BLaER1 treated with 17β-estradiol and CSF1 and Interleukin-3, amounts not matched to agents 10 nM and 100 nM (cell line): ENCODE measurements at regions not wholly inside any gene's neighbourhood (a gene's known extent, or its start where the extent isn't known, plus 50 kb on each side); places are given as distances from the start of the nearest gene placed in this dataset.

Experiments
- H3K27ac ChIP-seq, 11 experiments: shearing (Covaris generic); formaldehyde crosslinking; 2 replicates each; pipeline ENCODE4 v1.8.1; 2022
- H3K27me3 ChIP-seq, 11 experiments: shearing (Covaris generic); formaldehyde crosslinking; 2 replicates each; pipeline ENCODE4 v1.8.1; 2022
- H3K36me3 ChIP-seq, 11 experiments: shearing (Covaris generic); formaldehyde crosslinking; 2 replicates each; pipeline ENCODE4 v1.8.1; 2022
- H3K4me1 ChIP-seq, 10 experiments: shearing (Covaris generic); formaldehyde crosslinking; 2 replicates each; pipeline ENCODE4 v1.8.1; 2022
- H3K4me2 ChIP-seq, 11 experiments: shearing (Covaris generic); formaldehyde crosslinking; 2 replicates each; pipeline ENCODE4 v1.8.1; 2022
- H3K4me3 ChIP-seq, 10 experiments: shearing (Covaris generic); formaldehyde crosslinking; 2 replicates each; pipeline ENCODE4 v1.8.1; 2022
- H3K9ac ChIP-seq, 11 experiments: shearing (Covaris generic); formaldehyde crosslinking; 2 replicates each; pipeline ENCODE4 v1.8.1; 2022
- H3K9me3 ChIP-seq, 11 experiments: shearing (Covaris generic); formaldehyde crosslinking; replicated peaks in 1 of 11; 2 replicates each; pipeline ENCODE4 v1.8.1; 2022
- H4K20me1 ChIP-seq, 11 experiments: shearing (Covaris generic); formaldehyde crosslinking; 2 replicates each; pipeline ENCODE4 v1.8.1; 2022
- Cebpa-rat ChIP-seq, 11 experiments: shearing (Covaris generic); IDR thresholded peaks; 2 replicates each; pipeline ENCODE4 v1.8.1; 2022

DNA sequence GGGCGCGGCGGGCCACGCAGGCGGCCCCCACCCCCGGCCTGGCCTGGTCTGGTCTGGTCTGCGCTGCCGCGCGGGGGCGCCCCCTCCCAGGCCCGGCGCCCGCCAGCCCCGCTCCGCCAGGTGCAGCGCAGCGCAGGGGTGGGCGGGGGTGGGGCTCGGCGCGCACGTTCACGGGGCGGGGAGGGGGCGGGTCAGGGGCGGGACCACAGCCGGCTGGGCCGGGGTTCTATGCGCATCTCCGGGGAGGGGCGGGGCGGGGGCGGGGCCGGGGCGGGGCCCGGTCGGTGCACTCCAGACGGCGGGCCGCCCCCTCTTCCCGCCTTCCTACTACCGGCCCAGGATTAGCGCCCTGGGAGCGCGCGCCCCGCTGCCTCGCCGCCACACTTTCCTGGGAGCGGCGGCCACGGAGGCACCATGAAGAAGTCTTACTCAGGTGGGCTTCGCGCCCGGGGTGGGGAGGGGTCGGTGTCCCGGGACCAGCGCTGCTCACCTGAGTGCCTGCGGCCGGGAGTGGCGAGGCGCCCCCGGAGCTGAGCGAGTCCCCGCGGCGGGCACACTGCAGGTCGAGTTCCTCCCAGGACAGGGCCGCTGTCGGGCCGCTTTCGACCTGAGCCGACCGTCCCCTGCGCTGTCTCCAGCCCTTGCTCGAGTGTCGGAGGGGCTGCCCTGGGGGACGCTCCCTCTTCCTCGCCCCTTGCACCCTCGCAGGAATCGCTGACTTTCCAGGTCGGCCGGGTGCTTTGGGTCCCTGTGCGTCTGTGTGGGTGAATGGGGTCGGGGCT, 140.5 kb downstream of the SEC14L1 start:
- TF ChIP-seq Cebpa-rat (IDR thresholded peaks at IDR 0.05): no peak
- peaks cover 38 to 93% (median 41%) of the 10 kb centered on the region in 10 experiments for H3K4me1 ChIP-seq

DNA sequence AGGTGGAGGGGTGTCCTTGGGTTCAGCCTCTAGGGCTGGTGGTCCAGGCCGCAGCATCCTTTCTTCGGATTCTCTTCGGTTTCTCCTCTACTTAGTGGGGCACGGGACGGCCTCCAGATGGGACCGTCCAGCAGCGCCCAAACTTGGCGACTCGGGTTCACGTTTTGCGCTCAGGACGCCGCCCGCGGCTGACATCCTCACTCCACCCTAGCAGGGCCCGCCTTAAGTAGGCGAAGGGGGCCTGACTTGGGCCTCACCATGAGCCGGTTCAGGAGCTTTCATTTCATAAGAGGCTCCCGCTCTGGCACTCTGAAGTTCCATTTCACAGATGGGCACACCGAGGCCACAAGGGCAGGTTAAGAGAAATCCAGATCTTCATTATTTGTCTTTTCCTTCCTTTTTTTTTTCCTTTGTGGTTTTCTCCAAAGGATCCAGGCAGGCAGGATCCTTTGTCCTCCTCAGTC, 141.2 kb downstream of the SEC14L1 start:
- Histone ChIP-seq H3K4me2 (peak overlapping the region; percentile 97 to 100 (median 99)), H3K27ac (no peak overlapping the region), H3K4me3 (peak overlapping the region; percentile 58 to 72 (median 64)), H3K9ac (peak overlapping the region in 6 of 11 experiments; percentile 59 to 70 (median 66); a peak in 9 of 22 replicates), H3K27me3 (peaks cover 22 to 49% (median 36%) of the 10 kb centered on the region in 11 experiments), H3K36me3 (no peaks in the 10 kb centered on the region), H3K4me1 (peaks cover 39 to 93% (median 44%) of the 10 kb centered on the region in 10 experiments), H3K9me3 (no peaks in the 10 kb centered on the region), H4K20me1 (peaks cover 0 to 6% (median 0%) of the 10 kb centered on the region in 11 experiments; a peak in 1 of 22 replicates)
- no peak for TF ChIP-seq Cebpa-rat (IDR thresholded peaks at IDR 0.05)

More for the DNA sequence above, 140.5 kb downstream of the SEC14L1 start:
- H3K4me2 ChIP-seq: peak overlapping the region; percentile 97 to 100 (median 99)
- peaks cover 0 to 6% (median 0%) of the 10 kb centered on the region in 11 experiments; a peak in 1 of 22 replicates for H4K20me1 ChIP-seq
- H3K9ac ChIP-seq: peak overlapping the region; percentile 11 to 73 (median 61); a peak in 19 of 22 replicates
- H3K27me3 ChIP-seq: peaks cover 22 to 49% (median 36%) of the 10 kb centered on the region in 11 experiments
- H3K4me3 ChIP-seq: peak overlapping the region; percentile 58 to 74 (median 66)
- no peaks in the 10 kb centered on the region for H3K9me3 ChIP-seq
- peak overlapping the region in 1 of 11 experiments; percentile 38; a peak in 1 of 22 replicates for H3K27ac ChIP-seq
- no peaks in the 10 kb centered on the region for H3K36me3 ChIP-seq

DNA sequence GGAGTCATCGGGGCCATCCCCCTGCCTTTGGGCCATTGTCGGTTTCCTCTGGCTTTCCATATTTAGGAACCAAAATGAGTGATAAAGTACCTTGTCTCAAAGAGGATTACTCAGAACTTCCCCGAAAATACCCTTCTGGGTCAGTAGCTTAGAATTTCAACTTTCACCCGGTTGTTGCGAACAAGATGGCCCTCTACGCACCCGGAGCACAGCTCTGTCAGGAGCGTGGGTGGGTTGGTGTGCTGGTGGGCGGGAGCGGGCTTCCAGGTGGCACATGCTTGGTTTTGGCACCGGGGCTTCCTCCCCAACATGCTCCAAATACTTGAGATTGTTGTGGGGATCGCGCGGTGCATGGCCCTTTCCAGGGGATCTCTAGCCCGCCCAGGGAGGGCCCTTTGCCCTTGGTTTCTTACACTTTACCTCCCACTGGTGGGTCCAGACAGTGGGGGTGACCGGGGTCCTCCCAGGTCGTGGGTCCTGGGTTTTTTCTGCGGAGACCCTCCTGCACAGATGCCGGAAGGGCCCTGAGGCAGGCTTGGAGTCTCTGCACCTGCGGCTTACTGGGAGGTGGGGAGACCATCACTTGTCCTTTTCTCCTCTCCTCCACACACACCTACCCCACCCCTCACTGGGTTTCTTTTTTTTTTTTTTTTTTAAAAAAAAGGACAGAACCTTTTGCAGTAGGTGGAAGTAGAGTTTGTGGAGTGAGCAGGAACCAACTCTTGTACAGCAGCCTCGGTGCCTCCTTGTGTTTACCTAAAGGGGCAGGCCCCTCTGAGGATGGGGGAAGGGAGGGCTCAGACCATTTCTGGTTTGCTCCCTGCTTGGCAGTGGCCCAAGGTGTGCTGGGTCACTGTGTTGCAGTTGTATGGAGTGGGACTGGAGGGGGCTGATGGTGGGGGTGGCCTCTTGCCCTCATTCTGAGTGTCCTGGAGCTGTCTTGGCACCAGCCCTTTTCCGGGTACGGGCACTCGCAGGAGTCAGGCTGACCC, 142.1 kb downstream of the SEC14L1 start:
- Histone ChIP-seq H3K9me3 (no peaks in the 10 kb centered on the region), H3K4me3 (no peak overlapping the region; a peak in 1 of 20 replicates), H3K27me3 (peaks cover 22 to 49% (median 36%) of the 10 kb centered on the region in 11 experiments), H3K36me3 (no peaks in the 10 kb centered on the region), H4K20me1 (peaks cover 0 to 6% (median 0%) of the 10 kb centered on the region in 11 experiments; a peak in 1 of 22 replicates), H3K27ac (no peak overlapping the region), H3K9ac (no peak overlapping the region), H3K4me1 (peaks cover 39 to 93% (median 47%) of the 10 kb centered on the region in 10 experiments), H3K4me2 (peak overlapping the region in 7 of 11 experiments; percentile 5 to 100 (median 98); a peak in 10 of 22 replicates)
- no peak for TF ChIP-seq Cebpa-rat (IDR thresholded peaks at IDR 0.05)

DNA sequence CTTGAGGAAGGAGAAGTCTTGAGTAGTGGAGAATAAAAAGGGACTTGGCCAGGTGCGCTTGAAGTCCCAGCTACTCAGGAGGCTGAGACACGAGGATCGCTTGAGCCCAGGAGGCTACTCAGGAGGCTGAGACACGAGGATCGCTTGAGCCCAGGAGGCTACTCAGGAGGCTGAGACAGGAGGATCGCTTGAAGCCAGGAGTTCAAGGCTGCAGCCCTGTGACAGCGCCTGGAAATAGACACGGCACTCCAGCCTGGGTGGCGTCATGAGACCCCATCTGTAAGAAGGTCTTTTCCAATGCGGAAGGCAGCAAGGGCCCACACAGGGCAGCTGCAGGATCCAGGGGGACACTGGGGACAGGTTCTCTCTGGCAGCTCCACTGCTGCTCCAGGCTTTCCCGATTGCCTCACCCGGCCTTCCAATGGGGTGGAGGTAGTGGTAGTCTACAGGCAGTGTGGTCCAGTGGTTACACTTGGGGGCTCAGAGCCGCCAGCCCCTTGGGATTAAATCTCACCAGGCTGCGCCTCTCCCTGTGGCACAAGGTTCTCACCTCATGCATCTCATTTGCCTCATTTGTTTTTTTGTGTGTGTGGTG, 143.4 kb downstream of the SEC14L1 start:
- peaks cover 22 to 49% (median 36%) of the 10 kb centered on the region in 11 experiments for H3K27me3 ChIP-seq
- peaks cover 39 to 95% (median 47%) of the 10 kb centered on the region in 10 experiments for H3K4me1 ChIP-seq
- H3K4me2 ChIP-seq: peak overlapping the region in 3 of 11 experiments; percentile 97 to 100 (median 97); a peak in 6 of 22 replicates
- no peak for TF ChIP-seq Cebpa-rat (IDR thresholded peaks at IDR 0.05)
- no peaks in the 10 kb centered on the region for H3K9me3 ChIP-seq
- H4K20me1 ChIP-seq: peaks cover 0 to 6% (median 0%) of the 10 kb centered on the region in 11 experiments; a peak in 1 of 22 replicates
- no peaks in the 10 kb centered on the region for H3K36me3 ChIP-seq
- no peak overlapping the region for H3K4me3 ChIP-seq
- H3K27ac ChIP-seq: no peak overlapping the region; a peak in 1 of 22 replicates
- no peak overlapping the region for H3K9ac ChIP-seq

DNA sequence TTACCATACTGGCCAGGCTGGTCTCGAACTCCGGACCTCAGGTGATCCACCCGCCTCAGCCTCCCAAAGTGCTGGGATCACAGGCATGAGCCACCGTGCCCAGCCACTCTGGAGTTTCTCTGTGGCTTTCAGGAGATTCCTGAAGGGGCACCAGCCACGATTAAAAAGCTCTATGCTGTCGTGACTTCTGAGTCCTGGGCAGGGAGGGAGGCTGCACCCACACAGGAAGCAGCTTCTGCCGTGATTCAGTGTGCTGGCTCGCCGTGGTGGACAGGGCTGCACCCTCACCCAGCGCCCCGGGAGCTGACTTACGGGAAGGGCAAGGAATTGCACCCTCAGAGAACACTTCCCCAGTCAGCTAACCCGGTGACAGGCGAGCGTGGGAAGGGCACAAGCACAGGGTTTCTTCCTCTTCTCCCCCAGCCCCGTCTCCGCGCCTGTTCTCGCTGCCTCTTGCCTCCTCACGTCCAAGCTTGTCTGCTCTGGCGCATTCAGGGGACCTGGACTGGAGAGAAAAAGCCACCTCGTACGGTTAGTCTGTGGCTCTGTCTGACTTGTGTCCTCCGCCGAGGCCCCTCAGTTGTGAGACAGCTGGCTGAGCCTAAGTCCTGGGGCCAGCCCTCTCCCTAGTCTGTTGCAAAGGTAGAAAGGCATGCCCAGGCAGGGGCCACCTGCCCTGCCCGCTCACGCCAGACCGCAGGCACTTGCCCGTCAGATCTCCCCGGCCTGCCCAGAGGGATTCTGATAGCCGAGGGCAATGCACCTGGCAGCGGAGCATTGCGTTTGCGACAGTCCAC, 145.0 kb downstream of the SEC14L1 start:
- Histone ChIP-seq H4K20me1 (0 out of 22 replicates have a peak, but pooled peaks cover 0 to 6% (median 0%) of the 10 kb centered on the region in 11 experiments), H3K4me1 (peaks cover 25 to 89% (median 34%) of the 10 kb centered on the region in 10 experiments), H3K4me3 (peak overlapping the region in 3 of 10 experiments; percentile 3 to 17 (median 6); a peak in 3 of 20 replicates), H3K27me3 (peaks cover 11 to 33% (median 22%) of the 10 kb centered on the region in 11 experiments), H3K4me2 (peak overlapping the region; percentile 46 to 100 (median 67)), H3K36me3 (no peaks in the 10 kb centered on the region), H3K9me3 (no peaks in the 10 kb centered on the region), H3K9ac (peak overlapping the region in 6 of 11 experiments; percentile 10 to 72 (median 56); a peak in 8 of 22 replicates), H3K27ac (peak overlapping the region in 4 of 11 experiments; percentile 60 to 82 (median 76); a peak in 9 of 22 replicates)
- TF ChIP-seq Cebpa-rat (IDR thresholded peaks at IDR 0.05): no peak

DNA sequence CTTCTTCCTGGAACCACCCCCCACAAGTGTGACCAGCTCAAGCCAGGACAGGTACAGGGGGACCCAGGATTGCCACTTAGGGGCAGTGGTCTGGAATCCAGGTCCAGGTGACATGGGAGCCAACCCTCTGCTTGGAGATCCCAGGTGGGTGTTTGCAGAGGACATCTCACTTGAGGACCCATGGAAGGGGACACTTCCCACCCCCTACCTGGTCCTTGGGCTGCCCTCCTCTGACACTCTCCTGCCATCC, 145.5 kb downstream of the SEC14L1 start:
- H3K4me2 ChIP-seq: peak overlapping the region in 9 of 11 experiments; percentile 49 to 100 (median 70); a peak in 18 of 22 replicates
- H3K4me3 ChIP-seq: peak overlapping the region in 3 of 10 experiments; percentile 3 to 17 (median 6); a peak in 3 of 20 replicates
- peak overlapping the region in 4 of 11 experiments; percentile 60 to 82 (median 76); a peak in 8 of 22 replicates for H3K27ac ChIP-seq
- H3K9me3 ChIP-seq: no peaks in the 10 kb centered on the region
- H3K9ac ChIP-seq: peak overlapping the region in 5 of 11 experiments; percentile 29 to 72 (median 60); a peak in 8 of 22 replicates
- peaks cover 9 to 29% (median 19%) of the 10 kb centered on the region in 11 experiments for H3K27me3 ChIP-seq
- peaks cover 23 to 89% (median 32%) of the 10 kb centered on the region in 10 experiments for H3K4me1 ChIP-seq
- H3K36me3 ChIP-seq: no peaks in the 10 kb centered on the region
- 0 out of 22 replicates have a peak, but pooled peaks cover 0 to 6% (median 0%) of the 10 kb centered on the region in 11 experiments for H4K20me1 ChIP-seq
- TF ChIP-seq Cebpa-rat (IDR thresholded peaks at IDR 0.05): no peak
